Neural crest cell (in vitro differentiated cells): ENCODE measurements at regions not wholly inside any gene's neighbourhood (a gene's known extent, or its start where the extent isn't known, plus 50 kb on each side); places are given as distances from the start of the nearest gene placed in this dataset.

Experiments
- DNase-seq: peaks from one replicate; pipeline ENCODE4 v3.0.0; 2021; ENCODE audit warnings: low read depth, mixed read lengths, low spot score
- H3K27ac Mint-ChIP-seq: one replicate; pipeline ENCODE4 v1.8.0; 2021; ENCODE audit warnings: mild to moderate bottlenecking, mixed read lengths; ENCODE audit not compliant: unreplicated experiment
- H3K27me3 Mint-ChIP-seq: 2 replicates; pipeline ENCODE4 v1.8.0; 2021; ENCODE audit warnings: low read depth, mild to moderate bottlenecking, mixed read lengths
- H3K36me3 Mint-ChIP-seq: 2 replicates; pipeline ENCODE4 v1.8.0; 2021; ENCODE audit warnings: low read depth, mild to moderate bottlenecking, mixed read lengths
- H3K4me1 Mint-ChIP-seq: 2 replicates; pipeline ENCODE4 v1.8.0; 2021; ENCODE audit warnings: mixed read lengths
- H3K4me3 Mint-ChIP-seq: one replicate; pipeline ENCODE4 v1.8.0; 2021; ENCODE audit warnings: mild to moderate bottlenecking, mixed read lengths
- H3K9me3 Mint-ChIP-seq: 2 replicates; pipeline ENCODE4 v1.8.0; 2021; ENCODE audit warnings: mixed read lengths
- TF ChIP-seq, protein P1 (sequence below): fragments of 200-600 bp; sonication (generic); conservative IDR thresholded peaks from 2 replicates; pipeline ENCODE4 v1.5.0; 2021; ENCODE audit warnings: antibody characterized with exemption, mild to moderate bottlenecking

DNA sequence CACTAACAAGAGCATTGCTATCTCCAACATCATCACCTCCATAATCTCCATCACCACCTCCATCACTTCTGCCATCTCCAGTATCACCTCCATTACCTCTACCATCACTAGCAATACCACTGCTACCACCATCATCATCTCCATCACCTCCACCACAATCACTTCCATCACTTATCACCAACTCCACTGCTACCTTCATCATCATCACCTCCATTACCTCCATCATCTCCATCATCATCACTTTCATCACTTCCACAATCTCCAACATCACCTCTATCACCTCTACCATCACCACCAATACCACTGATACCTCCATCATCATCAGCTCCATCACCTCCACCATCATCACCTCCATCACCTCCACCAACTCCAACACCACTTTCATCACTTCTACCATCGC lies 102.4 kb upstream of the TMEM132C start:
- no peak overlapping the region for H3K27ac Mint-ChIP-seq
- H3K4me3 Mint-ChIP-seq = no peak overlapping the region
- no peaks in the 10 kb centered on the region for H3K9me3 Mint-ChIP-seq
- H3K27me3 Mint-ChIP-seq = peaks cover 9% of the 10 kb centered on the region
- peaks cover 10% of the 10 kb centered on the region for H3K4me1 Mint-ChIP-seq
- DNase-seq = no peak
- H3K36me3 Mint-ChIP-seq = no peaks in the 10 kb centered on the region
- TF ChIP-seq, protein P1, sequence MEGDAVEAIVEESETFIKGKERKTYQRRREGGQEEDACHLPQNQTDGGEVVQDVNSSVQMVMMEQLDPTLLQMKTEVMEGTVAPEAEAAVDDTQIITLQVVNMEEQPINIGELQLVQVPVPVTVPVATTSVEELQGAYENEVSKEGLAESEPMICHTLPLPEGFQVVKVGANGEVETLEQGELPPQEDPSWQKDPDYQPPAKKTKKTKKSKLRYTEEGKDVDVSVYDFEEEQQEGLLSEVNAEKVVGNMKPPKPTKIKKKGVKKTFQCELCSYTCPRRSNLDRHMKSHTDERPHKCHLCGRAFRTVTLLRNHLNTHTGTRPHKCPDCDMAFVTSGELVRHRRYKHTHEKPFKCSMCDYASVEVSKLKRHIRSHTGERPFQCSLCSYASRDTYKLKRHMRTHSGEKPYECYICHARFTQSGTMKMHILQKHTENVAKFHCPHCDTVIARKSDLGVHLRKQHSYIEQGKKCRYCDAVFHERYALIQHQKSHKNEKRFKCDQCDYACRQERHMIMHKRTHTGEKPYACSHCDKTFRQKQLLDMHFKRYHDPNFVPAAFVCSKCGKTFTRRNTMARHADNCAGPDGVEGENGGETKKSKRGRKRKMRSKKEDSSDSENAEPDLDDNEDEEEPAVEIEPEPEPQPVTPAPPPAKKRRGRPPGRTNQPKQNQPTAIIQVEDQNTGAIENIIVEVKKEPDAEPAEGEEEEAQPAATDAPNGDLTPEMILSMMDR = no peak

DNA sequence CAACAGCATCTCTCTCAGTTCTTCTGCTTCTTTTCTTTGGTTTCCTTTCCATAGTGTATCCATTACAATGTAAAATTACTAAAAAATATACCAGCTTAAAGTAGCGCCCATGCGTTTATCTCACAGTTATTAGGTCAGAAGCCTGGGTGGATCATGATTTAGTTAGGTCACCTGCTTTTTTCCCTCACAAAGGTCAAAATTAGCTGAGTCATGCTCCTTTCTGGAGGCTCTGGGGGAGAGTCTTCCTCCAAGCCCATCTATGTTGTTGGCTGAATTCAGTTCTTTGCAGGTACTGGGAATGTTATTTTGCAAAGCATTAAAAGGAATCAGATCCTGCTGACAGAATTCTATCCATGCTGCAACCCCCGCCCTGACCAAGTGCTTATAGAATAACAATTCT lies 101.6 kb upstream of the TMEM132C start:
- H3K36me3 Mint-ChIP-seq = no peaks in the 10 kb centered on the region
- peaks cover 18% of the 10 kb centered on the region for H3K4me1 Mint-ChIP-seq
- H3K27ac Mint-ChIP-seq = no peak overlapping the region
- TF ChIP-seq, protein P1 = no peak
- H3K9me3 Mint-ChIP-seq = no peaks in the 10 kb centered on the region
- H3K27me3 Mint-ChIP-seq = peaks cover 9% of the 10 kb centered on the region
- H3K4me3 Mint-ChIP-seq = no peak overlapping the region
- no peak for DNase-seq

DNA sequence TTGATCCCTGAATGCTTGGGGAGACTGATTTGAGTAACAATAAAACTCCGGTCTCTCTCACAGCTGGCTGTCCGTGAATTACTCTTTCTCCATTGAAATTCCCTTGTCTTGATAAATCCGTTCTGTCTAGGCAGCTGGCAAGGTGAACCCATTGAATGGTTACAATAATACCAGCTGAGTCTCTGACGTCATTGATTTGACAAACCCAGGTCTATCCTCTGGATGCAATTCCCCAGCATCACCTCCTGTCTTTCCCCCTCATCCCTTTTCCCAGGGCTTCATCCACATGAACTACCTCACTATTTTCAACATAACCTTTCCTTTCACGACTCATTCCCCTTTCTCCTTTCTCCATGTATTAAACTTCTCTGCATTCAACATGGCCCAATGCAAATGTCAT lies 98.7 kb upstream of the TMEM132C start:
- no peak overlapping the region for H3K4me3 Mint-ChIP-seq
- H3K9me3 Mint-ChIP-seq = no peaks in the 10 kb centered on the region
- H3K27me3 Mint-ChIP-seq = peaks cover 9% of the 10 kb centered on the region
- peaks cover 18% of the 10 kb centered on the region for H3K4me1 Mint-ChIP-seq
- H3K36me3 Mint-ChIP-seq = no peaks in the 10 kb centered on the region
- no peak for DNase-seq
- TF ChIP-seq, protein P1 = no peak
- no peak overlapping the region for H3K27ac Mint-ChIP-seq

DNA sequence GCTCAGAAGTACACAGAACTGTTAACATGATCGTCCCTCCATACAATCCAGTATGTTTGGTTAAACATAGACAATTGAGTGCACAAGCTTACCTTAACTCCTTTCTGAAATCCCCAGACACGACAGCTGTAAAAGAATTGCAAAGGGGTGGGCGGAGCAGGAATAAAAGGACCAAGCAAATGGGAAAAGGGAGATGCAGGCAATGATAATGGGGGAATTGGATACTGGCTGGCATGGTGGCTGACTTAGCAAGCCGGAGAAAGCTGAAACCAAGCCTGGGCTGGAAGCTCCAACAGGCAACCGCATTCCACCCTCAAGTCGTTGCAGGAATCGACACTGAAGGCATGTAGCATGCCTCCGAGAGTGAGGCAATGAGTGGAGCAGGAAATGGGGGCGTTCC lies 96.8 kb upstream of the TMEM132C start:
- Mint-ChIP-seq H3K27me3 (peaks cover 9% of the 10 kb centered on the region), H3K27ac (no peak overlapping the region), H3K9me3 (no peaks in the 10 kb centered on the region), H3K4me1 (peaks cover 18% of the 10 kb centered on the region), H3K4me3 (no peak overlapping the region), H3K36me3 (no peaks in the 10 kb centered on the region)
- TF ChIP-seq, protein P1 = no peak
- DNase-seq = no peak

DNA sequence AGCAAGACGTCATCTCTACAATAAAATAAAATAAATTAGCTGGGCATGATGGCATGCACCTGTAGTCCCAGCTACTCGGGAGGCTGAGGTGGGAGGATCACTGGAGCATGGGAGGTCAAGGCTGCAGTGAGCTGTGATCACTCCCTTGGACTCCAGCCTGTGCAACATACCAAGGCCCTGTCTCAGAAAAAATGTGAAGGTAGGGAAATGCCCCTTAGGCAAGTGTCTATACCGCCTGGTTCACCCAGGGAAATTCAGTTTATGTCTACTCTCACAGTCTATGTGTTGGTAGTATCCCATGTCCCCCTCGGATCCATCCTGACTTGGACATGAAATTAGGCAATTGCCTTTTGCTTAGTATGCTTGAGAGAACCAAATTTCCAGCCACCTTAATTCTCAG lies 88.4 kb upstream of the TMEM132C start:
- no peaks in the 10 kb centered on the region for H3K36me3 Mint-ChIP-seq
- H3K9me3 Mint-ChIP-seq = peaks cover 3% of the 10 kb centered on the region
- H3K27me3 Mint-ChIP-seq = peaks cover 9% of the 10 kb centered on the region
- no peak overlapping the region for H3K4me3 Mint-ChIP-seq
- DNase-seq = no peak
- TF ChIP-seq, protein P1 = no peak
- H3K4me1 Mint-ChIP-seq = no peaks in the 10 kb centered on the region
- no peak overlapping the region for H3K27ac Mint-ChIP-seq

DNA sequence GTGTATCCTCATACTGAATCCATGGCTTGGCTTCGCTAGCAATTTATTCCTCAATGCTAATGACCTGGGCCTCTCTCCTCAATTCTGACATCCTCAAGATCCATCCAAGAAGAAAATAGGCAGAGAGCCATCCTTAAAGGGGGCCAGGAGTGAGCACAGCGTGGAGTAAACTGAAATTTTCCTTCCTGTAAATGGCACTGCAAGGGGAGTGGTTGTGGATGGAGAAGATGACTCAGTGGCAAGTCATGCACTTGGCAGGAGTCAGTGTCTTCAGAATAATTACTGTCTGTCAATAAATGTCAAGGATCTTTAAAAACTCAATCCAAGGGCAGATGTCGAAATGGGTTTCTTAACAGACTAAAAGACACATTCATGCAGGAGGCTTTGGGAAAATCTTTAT lies 88.0 kb upstream of the TMEM132C start:
- Mint-ChIP-seq H3K27ac (no peak overlapping the region), H3K4me3 (no peak overlapping the region)
- TF ChIP-seq, protein P1 = no peak

More for the DNA sequence above, 88.0 kb upstream of the TMEM132C start:
- Mint-ChIP-seq H3K36me3 (no peaks in the 10 kb centered on the region), H3K27me3 (peaks cover 9% of the 10 kb centered on the region), H3K9me3 (peaks cover 3% of the 10 kb centered on the region), H3K4me1 (no peaks in the 10 kb centered on the region)
- no peak for DNase-seq
